NCI-H82 (cell line): ENCODE measurements at regions not wholly inside any gene's neighbourhood (a gene's known extent, or its start where the extent isn't known, plus 50 kb on each side); places are given as distances from the start of the nearest gene placed in this dataset.
A peak's percentile ranks its signal among the peaks of the same experiment; 100 is the strongest.

ENCODE experiments used
- DNase-seq: peaks from one replicate; lab custom pipeline; 2025; lab: John Stamatoyannopoulos, UW

- no peak for DNase-seq
Observed at GRCh38 chr6:120804612-120805011, 529.7 kb downstream of the TBC1D32 start.

- DNase-seq, result no peak
Observed at GRCh38 chr6:120786682-120787081, 547.6 kb downstream of the TBC1D32 start.

- no peak for DNase-seq
Observed at GRCh38 chr6:120786256-120786655, 548.0 kb downstream of the TBC1D32 start.

- DNase-seq, result no peak
Observed at GRCh38 chr6:120785459-120786086, 548.7 kb downstream of the TBC1D32 start.

GRCh38 chr6:120779441-120779840 is 554.8 kb downstream of the TBC1D32 start:
- no peak for DNase-seq

- no peak for DNase-seq
Observed at GRCh38 chr6:120775698-120776097, 558.6 kb downstream of the TBC1D32 start.

GRCh38 chr6:120774275-120774674 is 560.0 kb downstream of the TBC1D32 start:
- no peak for DNase-seq

- no peak for DNase-seq
Observed at GRCh38 chr6:120771019-120771418, 563.3 kb downstream of the TBC1D32 start.

- peak; percentile 31 for DNase-seq
Observed at GRCh38 chr6:120764312-120764711, 570.0 kb downstream of the TBC1D32 start.

- DNase-seq, result no peak
Observed at GRCh38 chr6:120759570-120759969, 574.7 kb downstream of the TBC1D32 start.

GRCh38 chr6:120748574-120748973 is 585.7 kb downstream of the TBC1D32 start:
- DNase-seq, result peak; percentile 34

- DNase-seq, result no peak
Observed at GRCh38 chr6:120736740-120737139, 597.5 kb downstream of the TBC1D32 start.

- DNase-seq, result no peak
Observed at GRCh38 chr6:120735641-120736040, 598.6 kb downstream of the TBC1D32 start.

GRCh38 chr6:120711255-120711654 is 623.0 kb downstream of the TBC1D32 start:
- no peak for DNase-seq

GRCh38 chr6:120700001-120700400 is 634.3 kb downstream of the TBC1D32 start:
- DNase-seq, result no peak

GRCh38 chr6:120686492-120686891 is 647.8 kb downstream of the TBC1D32 start:
- no peak for DNase-seq

- no peak for DNase-seq
Observed at GRCh38 chr6:120682145-120682544, 652.1 kb downstream of the TBC1D32 start.

- no peak for DNase-seq
Observed at GRCh38 chr6:120681204-120681603, 653.1 kb downstream of the TBC1D32 start.

- peak; percentile 23 for DNase-seq
Observed at GRCh38 chr6:120675886-120676285, 658.4 kb downstream of the TBC1D32 start.

- DNase-seq, result peak; percentile 93
Observed at GRCh38 chr6:120671519-120671918, 662.8 kb downstream of the TBC1D32 start.

- no peak for DNase-seq
Observed at GRCh38 chr6:120652506-120652905, 681.8 kb downstream of the TBC1D32 start.

- DNase-seq, result no peak
Observed at GRCh38 chr6:120648713-120649112, 685.6 kb downstream of the TBC1D32 start.

GRCh38 chr6:120646101-120646500 is 688.2 kb downstream of the TBC1D32 start:
- DNase-seq, result no peak

GRCh38 chr6:120632975-120633374 is 701.3 kb downstream of the TBC1D32 start:
- no peak for DNase-seq
